Neural cell (in vitro differentiated cells): ENCODE measurements at regions not wholly inside any gene's neighbourhood (a gene's known extent, or its start where the extent isn't known, plus 50 kb on each side); places are given as distances from the start of the nearest gene placed in this dataset.

Experiments
- CTCF ChIP-seq: fragments of 450-650 bp; IDR thresholded peaks from 2 replicates; pipeline ENCODE4 v1.5.1; 2014; ENCODE audit warnings: antibody characterized with exemption, mild to moderate bottlenecking, moderate library complexity; ENCODE audit not compliant: poor library complexity, severe bottlenecking
- EP300 ChIP-seq: fragments of 450-650 bp; conservative IDR thresholded peaks from 2 replicates; pipeline ENCODE4 v1.6.1; 2014; ENCODE audit warnings: antibody characterized with exemption, mild to moderate bottlenecking, moderate library complexity; ENCODE audit not compliant: poor library complexity, severe bottlenecking
- EZH2 ChIP-seq: fragments of 200-600, 300-800 bp; shearing (Covaris generic), sonication (generic); IDR thresholded peaks from 2 replicates; pipeline ENCODE4 v1.6.1; 2014; ENCODE audit warnings: antibody characterized with exemption, low read length, borderline replicate concordance, mild to moderate bottlenecking; ENCODE audit not compliant: insufficient read depth, poor library complexity, severe bottlenecking
- MXI1 ChIP-seq: fragments of 450-650 bp; conservative IDR thresholded peaks from 2 replicates; pipeline ENCODE4 v1.6.1; 2014; ENCODE audit warnings: antibody characterized with exemption, mild to moderate bottlenecking; ENCODE audit not compliant: poor library complexity, severe bottlenecking
- POLR2AphosphoS5 ChIP-seq: IDR thresholded peaks from 2 replicates; pipeline ENCODE4 v1.6.1; 2012
- RAD21 ChIP-seq: fragments of 450-650 bp; conservative IDR thresholded peaks from 2 replicates; pipeline ENCODE4 v1.6.1; 2014; ENCODE audit warnings: antibody characterized with exemption, mild to moderate bottlenecking, moderate library complexity
- REST ChIP-seq: IDR thresholded peaks from 2 replicates; pipeline ENCODE4 v1.6.1; 2012; ENCODE audit warnings: borderline replicate concordance
- SMC3 ChIP-seq: fragments of 450-650 bp; conservative IDR thresholded peaks from 2 replicates; pipeline ENCODE4 v1.6.1; 2014; ENCODE audit warnings: antibody characterized with exemption, mild to moderate bottlenecking, moderate library complexity; ENCODE audit not compliant: poor library complexity
- TAF1 ChIP-seq: IDR thresholded peaks from 2 replicates; pipeline ENCODE4 v1.6.1; 2012; ENCODE audit warnings: low read depth

- TF ChIP-seq CTCF (no peak), SMC3 (no peak), EP300 (no peak), MXI1 (no peak), POLR2AphosphoS5 (no peak), REST (no peak), TAF1 (no peak), EZH2 (no peak), RAD21 (no peak)
Measured at GRCh38 chr2:129806317-129806716, 173.1 kb upstream of the RAB6C start.
